WTC11 (cell line): ENCODE measurements at regions not wholly inside any gene's neighbourhood (a gene's known extent, or its start where the extent isn't known, plus 50 kb on each side); places are given as distances from the start of the nearest gene placed in this dataset.

ENCODE experiments used
- ATAC-seq: fragments of 200-7000 bp; cut with Tn5 transposase; 2 replicates; pipeline ENCODE4 v1.10.0; 2021; ENCODE audit warnings: mild to moderate bottlenecking, moderate library complexity
- CTCF ChIA-PET: fragments of 300-600 bp; sonication (Branson Sonifier 250); formaldehyde crosslinking; loops from one replicate; lab custom pipeline; 2021; ENCODE audit warnings: antibody characterized with exemption; lab: Charles Lee
- POLR2A ChIA-PET: fragments of 350-600 bp; sonication (Branson Sonifier 250); formaldehyde crosslinking; loops from one replicate; lab custom pipeline; 2021; ENCODE audit warnings: antibody characterized with exemption; lab: Charles Lee
- DNase-seq: peaks from one replicate; pipeline ENCODE4 v3.0.0; 2021; ENCODE audit warnings: low spot score
- H3K27ac Mint-ChIP-seq: 2 replicates; pipeline ENCODE4 v1.8.0; 2021; ENCODE audit warnings: mixed read lengths
- H3K27me3 Mint-ChIP-seq: 2 replicates; pipeline ENCODE4 v1.8.0; 2021; ENCODE audit warnings: low read depth, mild to moderate bottlenecking, moderate library complexity, mixed read lengths
- H3K36me3 Mint-ChIP-seq: 2 replicates; pipeline ENCODE4 v1.8.0; 2021; ENCODE audit warnings: mixed read lengths
- H3K4me1 Mint-ChIP-seq: 2 replicates; pipeline ENCODE4 v1.8.0; 2022; ENCODE audit warnings: mixed read lengths
- H3K4me3 Mint-ChIP-seq: 2 replicates; pipeline ENCODE4 v1.8.0; 2021; ENCODE audit warnings: mild to moderate bottlenecking, moderate library complexity, mixed read lengths
- H3K9me3 Mint-ChIP-seq: 2 replicates; pipeline ENCODE4 v1.8.0; 2021; ENCODE audit warnings: mixed read lengths
- AFF4 ChIP-seq: sonication (generic); formaldehyde crosslinking; IDR thresholded peaks from 2 replicates; pipeline ENCODE4 v1.8.1; 2023; ENCODE audit warnings: mild to moderate bottlenecking, missing genetic modification reagents, borderline replicate concordance
- CBFB ChIP-seq: sonication (generic); formaldehyde crosslinking; IDR thresholded peaks from 2 replicates; pipeline ENCODE4 v1.8.1; 2022; ENCODE audit warnings: mild to moderate bottlenecking, low read depth, missing genetic modification reagents
- CTCF ChIP-seq: fragments of 200-600 bp; IDR thresholded peaks from 2 replicates; pipeline ENCODE4 v1.8.0; 2022; ENCODE audit warnings: antibody characterized with exemption
- ELF4 ChIP-seq: sonication (generic); formaldehyde crosslinking; IDR thresholded peaks from 2 replicates; pipeline ENCODE4 v1.8.1; 2022; ENCODE audit warnings: low read depth, mild to moderate bottlenecking, moderate library complexity, missing genetic modification reagents
- FOXJ3 ChIP-seq: sonication (generic); formaldehyde crosslinking; IDR thresholded peaks from 2 replicates; pipeline ENCODE4 v1.9.0; 2021; ENCODE audit warnings: missing genetic modification reagents, mild to moderate bottlenecking, borderline replicate concordance
- FOXK1 ChIP-seq: sonication (generic); formaldehyde crosslinking; IDR thresholded peaks from 2 replicates; pipeline ENCODE4 v1.8.0; 2022; ENCODE audit warnings: mild to moderate bottlenecking, moderate library complexity, missing genetic modification reagents
- HMGA2 ChIP-seq: fragments of 250-450 bp; sonication (Bioruptor Pico); IDR thresholded peaks from 2 replicates; pipeline ENCODE4 v1.4.0; 2021; ENCODE audit warnings: mild to moderate bottlenecking, moderate library complexity
- IRF1 ChIP-seq: sonication (generic); formaldehyde crosslinking; IDR thresholded peaks from 2 replicates; pipeline ENCODE4 v1.8.0; 2023; ENCODE audit warnings: missing genetic modification reagents
- PRRX2 ChIP-seq: fragments of 250-450 bp; sonication (Bioruptor Pico); IDR thresholded peaks from 2 replicates; pipeline ENCODE4 v1.8.0; 2021; ENCODE audit warnings: mild to moderate bottlenecking
- TEAD1 ChIP-seq: sonication (generic); formaldehyde crosslinking; IDR thresholded peaks from 2 replicates; pipeline ENCODE4 v1.8.0; 2022; ENCODE audit warnings: mild to moderate bottlenecking, missing genetic modification reagents
- ZNF532 ChIP-seq: fragments of 250-450 bp; sonication (Bioruptor Pico); IDR thresholded peaks from 2 replicates; pipeline ENCODE4 v1.9.0; 2021; ENCODE audit warnings: mild to moderate bottlenecking, borderline replicate concordance

GRCh38 chr22:47563406-47564157 lies 801.1 kb downstream of the TBC1D22A start:
- DNase-seq (no peak), ATAC-seq (no peak)
- H3K4me1 Mint-ChIP-seq, result 0 out of 2 replicates have a peak, but pooled peaks cover 3% of the 10 kb centered on the region
- CTCF ChIA-PET, result interaction anchor here (0.5 to 1.0 kb wide), 2 partner anchors 17 to 220 kb away, joined by 3 to 5 read pairs; no protein-coding TSS in a partner anchor
- H3K4me3 Mint-ChIP-seq, result no peak overlapping the region
- no peak overlapping the region for H3K27ac Mint-ChIP-seq
- H3K9me3 Mint-ChIP-seq, result peaks cover 39% of the 10 kb centered on the region
- no peak for TF ChIP-seq FOXK1
- H3K36me3 Mint-ChIP-seq, result peaks cover 2% of the 10 kb centered on the region; the same call in 1 of the 2 replicates
- H3K27me3 Mint-ChIP-seq, result no peaks in the 10 kb centered on the region; the same call in 1 of the 2 replicates
- POLR2A ChIA-PET, result no interaction called here

GRCh38 chr22:47561766-47562165 lies 799.3 kb downstream of the TBC1D22A start:
- CTCF ChIA-PET, result interaction anchor here (1.5 kb wide), 1 partner anchor 234 kb away, joined by 8 read pairs; no protein-coding TSS in a partner anchor
- no peak for TF ChIP-seq ELF4 (CRISPR knock-in tag)
- no peak for TF ChIP-seq AFF4 (CRISPR knock-in tag)
- TF ChIP-seq CBFB (CRISPR knock-in tag), result no peak
- no peak for TF ChIP-seq TEAD1 (CRISPR knock-in tag)
- TF ChIP-seq FOXJ3, result no peak
- TF ChIP-seq FOXK1, result no peak
- TF ChIP-seq ZNF532 (CRISPR knock-in tag), result no peak
- no peak for TF ChIP-seq IRF1 (CRISPR knock-in tag)
- TF ChIP-seq HMGA2 (CRISPR knock-in tag), result no peak
- no peak for TF ChIP-seq PRRX2 (CRISPR knock-in tag)
- no peak for TF ChIP-seq CTCF

More at GRCh38 chr22:47561766-47562165, 799.3 kb downstream of the TBC1D22A start:
- 0 out of 2 replicates have a peak, but pooled peaks cover 3% of the 10 kb centered on the region for H3K4me1 Mint-ChIP-seq
- DNase-seq (no peak), ATAC-seq (no peak)
- H3K36me3 Mint-ChIP-seq, result peaks cover 14% of the 10 kb centered on the region
- H3K4me3 Mint-ChIP-seq, result no peak overlapping the region
- peaks cover 57% of the 10 kb centered on the region for H3K9me3 Mint-ChIP-seq
- POLR2A ChIA-PET, result no interaction called here
- H3K27ac Mint-ChIP-seq, result no peak overlapping the region
- no peaks in the 10 kb centered on the region; the same call in 1 of the 2 replicates for H3K27me3 Mint-ChIP-seq
